K562 (cell line): ENCODE measurements at regions not wholly inside any gene's neighbourhood (a gene's known extent, or its start where the extent isn't known, plus 50 kb on each side); places are given as distances from the start of the nearest gene placed in this dataset.

Experiments
- RAD21 ChIP-seq, 2 experiments: fragments of 250-450 bp in 1 of 2; fragments of 450-650 bp in 1 of 2; sonication (Bioruptor Pico) in 1 of 2; formaldehyde crosslinking in 1 of 2; IDR thresholded peaks in 1 of 2; conservative IDR thresholded peaks in 1 of 2; 2 replicates each; pipeline versions ENCODE4 v1.4.0 to v1.8.0; 2020 to 2022; ENCODE audit warnings: mild to moderate bottlenecking in 2 of 2, moderate library complexity in 1 of 2
- XRCC4 ChIP-seq: IDR thresholded peaks from one replicate; pipeline ENCODE4 v1.6.1; 2011; ENCODE audit not compliant: insufficient read depth, insufficient read length; ENCODE audit errors: extremely low read depth

DNA sequence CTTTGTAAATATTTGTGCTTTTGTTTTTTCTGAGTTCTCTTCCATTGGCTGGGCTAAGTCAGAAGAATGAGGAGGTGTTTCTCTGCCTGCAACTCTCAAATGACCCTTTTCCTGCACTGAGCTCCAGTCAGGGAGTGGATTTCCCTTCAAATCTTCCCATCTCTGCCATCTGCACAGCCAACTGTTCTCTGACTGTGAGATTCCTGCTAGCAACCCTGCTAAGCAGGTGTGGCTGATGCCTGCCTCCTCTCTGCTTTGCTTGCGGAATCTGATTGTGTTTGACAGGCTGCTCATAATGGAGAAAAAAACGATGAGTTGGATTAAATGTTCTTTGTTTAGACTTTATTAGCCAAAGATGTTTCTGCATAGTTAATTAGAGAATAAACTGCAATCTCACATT, 519.8 kb downstream of the TMEM114 start:
- TF ChIP-seq RAD21 (CRISPR knock-in tag; conservative IDR thresholded peaks at IDR 0.05 in 1 of 2, IDR thresholded peaks at IDR 0.05 in 1 of 2), result no peak
- no peak for TF ChIP-seq XRCC4
